ENCODE measurements at regions not wholly inside any gene's neighbourhood (a gene's known extent, or its start where the extent isn't known, plus 50 kb on each side); places are given as distances from the start of the nearest gene placed in this dataset.
"Not testable (repeated sequence)": the region's sequence is repeated elsewhere in the genome, so short reads cannot be mapped to it uniquely, and the experiment has no call there.

DNA sequence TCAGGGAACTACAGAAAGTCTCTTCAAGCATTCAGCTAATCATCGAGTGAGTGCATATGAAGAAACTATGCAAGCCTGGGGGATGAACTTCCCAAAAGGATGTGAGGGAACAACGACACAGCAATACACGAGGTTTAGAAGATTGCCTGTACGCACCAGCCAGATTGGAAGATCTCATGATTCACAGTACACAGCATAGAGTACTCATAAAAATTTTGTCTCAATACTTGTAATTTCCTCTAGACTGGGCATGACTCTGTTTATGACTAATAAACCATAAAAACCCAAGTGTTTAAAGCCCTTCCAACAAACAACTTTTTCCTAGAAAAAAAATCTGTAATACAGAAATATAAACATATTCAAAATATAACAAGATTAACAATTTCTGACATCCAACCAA lies 279.7 kb downstream of the KCNJ3 start:
- no peak for DNase-seq

- no peak for DNase-seq
These were observed 275.5 kb downstream of the KCNJ3 start for GRCh38 chr2:154974041-154974440.

- DNase-seq, result peak; percentile 24
These were observed 265.0 kb downstream of the KCNJ3 start for GRCh38 chr2:154963511-154963910.

- no peak for DNase-seq
These were observed 263.2 kb downstream of the KCNJ3 start for GRCh38 chr2:154961676-154962075.

DNA sequence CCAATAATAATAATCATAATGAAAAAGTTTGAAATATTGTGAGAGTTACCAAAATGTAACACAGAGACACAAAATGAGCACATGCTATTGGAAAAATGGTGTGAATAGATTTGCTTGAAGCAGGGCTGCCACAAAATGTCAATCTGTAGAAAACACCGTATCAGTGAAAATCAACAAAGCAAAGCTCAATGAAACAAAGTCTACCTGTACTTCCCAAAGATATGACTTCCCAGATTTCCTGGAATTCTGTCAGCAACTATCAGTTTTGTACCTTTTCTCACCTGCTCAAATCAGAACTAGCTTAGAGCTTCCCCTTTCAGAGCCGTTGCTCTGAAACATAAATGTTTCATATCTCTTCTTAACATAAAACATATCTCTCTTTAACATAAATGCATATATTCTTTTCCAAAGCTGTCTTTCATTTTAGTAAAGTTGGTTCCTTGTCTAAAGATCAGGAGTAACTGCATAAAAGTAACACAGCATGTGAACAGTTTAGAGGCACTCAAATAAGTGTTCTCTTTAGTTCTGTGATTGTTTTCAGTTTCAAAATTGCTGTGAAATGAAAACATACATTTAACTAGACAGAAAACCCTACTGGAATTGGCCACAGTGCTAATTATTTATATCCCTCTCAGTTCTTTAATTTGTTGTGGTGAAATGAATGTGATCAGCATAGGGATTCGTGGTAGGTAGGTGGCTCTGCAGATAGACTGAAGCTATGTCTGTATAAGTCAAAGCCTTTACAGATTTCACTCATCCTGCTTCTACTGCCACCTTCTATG lies 262.5 kb downstream of the KCNJ3 start:
- no peak for DNase-seq

- DNase-seq, result peak; percentile 58
These were observed 254.0 kb downstream of the KCNJ3 start for GRCh38 chr2:154952346-154952980.

GRCh38 chr2:154947416-154947815 lies 248.9 kb downstream of the KCNJ3 start:
- DNase-seq, result not testable (repeated sequence)

DNA sequence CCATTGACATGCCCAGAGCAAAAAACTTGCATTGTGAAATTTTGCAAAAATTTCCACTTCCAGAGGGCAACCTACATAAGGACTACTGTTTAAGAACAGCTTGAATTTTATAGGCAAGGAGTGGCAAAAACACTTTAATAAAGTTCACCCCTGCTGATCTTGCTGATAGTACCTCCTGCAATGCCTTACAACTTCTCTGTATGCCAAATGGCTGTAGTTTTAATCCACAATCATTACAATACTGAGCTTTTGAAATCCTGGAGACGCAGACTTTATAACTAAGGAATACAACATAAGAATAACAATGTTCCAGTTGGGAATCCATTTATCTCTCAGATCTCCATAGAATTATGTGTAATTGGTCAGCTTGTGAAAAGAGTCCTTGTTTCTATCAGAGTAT lies 247.5 kb downstream of the KCNJ3 start:
- DNase-seq, result peak; percentile 72

GRCh38 chr2:154941379-154941778 lies 242.9 kb downstream of the KCNJ3 start:
- no peak for DNase-seq

- no peak for DNase-seq
These were observed 235.7 kb downstream of the KCNJ3 start for GRCh38 chr2:154934213-154934612.

DNA sequence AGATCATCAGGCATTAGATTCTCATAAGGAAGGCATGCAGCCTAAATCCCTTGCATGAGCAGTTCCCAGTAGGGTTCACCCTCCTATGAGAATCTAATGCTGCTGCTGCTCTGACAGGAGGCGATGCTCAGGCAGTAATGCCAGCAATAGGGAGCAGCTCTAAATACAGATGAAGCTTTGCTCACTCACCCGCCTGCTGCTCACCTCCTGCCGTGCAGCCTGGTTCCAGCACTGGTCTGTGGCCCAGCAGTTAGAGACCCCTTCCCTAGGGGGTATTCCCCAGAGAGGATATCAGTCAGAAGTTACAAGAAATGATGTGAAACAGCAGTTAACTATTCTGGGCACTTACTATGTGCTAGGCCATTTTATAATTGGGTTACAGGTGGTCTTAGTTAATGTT lies 226.0 kb downstream of the KCNJ3 start:
- DNase-seq, result no peak

DNA sequence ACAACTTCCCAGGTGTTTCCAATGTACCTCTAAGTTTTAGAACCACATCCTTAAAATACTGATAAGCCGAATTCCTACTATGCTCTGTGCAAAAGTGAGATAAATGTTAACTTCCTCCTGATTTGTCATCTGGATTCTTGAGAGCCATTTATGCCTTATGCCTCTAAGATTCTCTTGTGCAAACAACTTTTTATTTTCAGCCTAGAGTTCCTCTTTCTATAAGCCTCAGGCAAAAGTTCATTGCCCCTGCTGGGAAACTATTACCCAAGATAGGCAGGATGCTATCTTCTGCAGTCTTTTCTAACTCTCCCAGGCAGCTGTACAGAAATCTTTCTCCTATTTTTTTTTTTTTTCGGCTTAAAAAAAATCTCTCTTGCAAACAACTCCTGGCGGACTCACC lies 216.1 kb downstream of the KCNJ3 start:
- DNase-seq, result no peak

GRCh38 chr2:154912215-154912614 lies 213.7 kb downstream of the KCNJ3 start:
- DNase-seq, result no peak

DNA sequence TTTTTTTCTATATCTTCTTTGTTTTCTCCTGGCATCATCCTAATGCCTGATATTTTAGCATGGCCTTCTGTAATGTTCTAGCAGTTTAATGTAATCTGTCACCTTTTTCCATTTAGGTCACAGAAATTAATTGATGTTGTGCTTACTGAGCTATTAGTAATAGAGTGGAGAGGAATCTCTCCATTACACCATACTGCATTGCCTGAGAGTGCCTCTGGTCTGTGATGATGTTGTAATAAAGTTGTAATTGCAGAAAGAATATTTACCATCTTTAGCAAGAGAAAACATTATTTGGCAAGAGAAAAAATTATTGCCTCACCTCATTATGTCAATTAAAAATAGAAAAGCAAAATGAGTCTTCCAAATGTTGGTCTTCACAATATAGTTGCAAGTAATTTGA lies 213.2 kb downstream of the KCNJ3 start:
- no peak for DNase-seq

DNA sequence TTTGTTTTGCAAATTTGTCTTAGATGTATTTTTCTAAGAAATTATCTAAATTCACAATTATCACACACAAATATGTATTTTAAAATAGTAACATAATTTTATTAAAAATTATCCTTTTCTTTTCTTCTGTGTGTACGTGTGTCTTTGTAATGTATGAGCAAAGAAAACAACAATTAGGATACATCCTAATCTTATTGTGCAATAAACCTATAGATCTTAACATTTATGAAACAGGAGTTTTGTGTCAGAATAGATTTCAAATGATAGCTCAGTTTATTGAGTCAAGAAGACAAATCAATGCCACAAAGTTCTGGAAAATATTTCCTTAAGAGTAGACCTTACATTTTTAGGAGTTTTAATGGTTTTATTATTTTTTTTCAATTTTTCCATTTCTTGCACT lies 212.2 kb downstream of the KCNJ3 start:
- no peak for DNase-seq

DNA sequence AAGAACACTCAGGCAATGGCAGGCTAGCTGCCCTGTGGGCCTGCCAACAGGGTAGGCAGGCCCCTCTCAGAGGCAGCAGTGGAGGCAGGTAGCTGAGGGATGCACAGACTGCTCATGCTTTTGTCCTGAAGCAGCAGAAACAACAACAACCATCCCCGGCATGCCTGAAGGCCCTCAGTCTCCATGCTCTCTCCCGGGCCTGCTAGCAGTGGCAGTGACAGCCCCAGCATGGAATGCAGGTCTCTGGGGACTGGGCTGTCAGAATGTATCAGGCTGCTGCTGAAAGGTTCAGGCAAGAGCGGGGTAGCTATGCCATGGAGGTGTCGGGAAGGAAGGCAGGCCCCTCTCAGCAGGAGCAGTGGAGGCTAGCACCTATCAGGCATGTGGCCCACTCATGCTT lies 209.8 kb downstream of the KCNJ3 start:
- DNase-seq, result no peak
